Body of pancreas (tissue), 4 donors: ENCODE measurements at regions not wholly inside any gene's neighbourhood (a gene's known extent, or its start where the extent isn't known, plus 50 kb on each side); places are given as distances from the start of the nearest gene placed in this dataset.

Experiments
- POLR2A ChIP-seq, 3 donors: fragments of 450-650 bp; IDR thresholded peaks; one replicate each; pipeline ENCODE4 v1.6.1; 2016; ENCODE audit warnings: antibody characterized with exemption in 3 of 3, mild to moderate bottlenecking in 2 of 3
- TF ChIP-seq, protein P1 (sequence below), 7 experiments: fragments of 450-650 bp in 4 of 7; fragments of 200-600 bp in 3 of 7; sonication (generic) in 3 of 7; IDR thresholded peaks; one replicate each; pipeline ENCODE4 v1.5.1; 2016 to 2019; ENCODE audit warnings: antibody characterized with exemption in 7 of 7

DNA sequence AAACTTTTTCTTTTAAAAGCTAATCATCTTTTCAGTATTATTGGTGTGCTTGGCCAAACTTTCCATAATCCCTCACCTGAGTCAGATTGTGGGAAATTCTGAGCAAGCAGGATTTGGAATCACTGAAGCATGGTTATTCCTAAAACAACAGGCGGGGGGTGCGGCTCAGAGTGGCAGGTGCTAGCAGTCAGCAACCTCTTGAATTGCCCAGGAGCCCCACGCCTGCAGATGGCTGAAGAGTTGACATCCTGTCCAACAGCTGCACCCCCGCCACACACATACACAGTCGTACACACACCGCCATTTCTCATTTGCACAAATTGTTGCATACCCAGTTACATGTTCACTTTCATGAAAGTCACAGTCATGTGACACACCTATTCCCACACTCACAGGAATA, 96.6 kb downstream of the LHX2 start:
- TF ChIP-seq, protein P1, sequence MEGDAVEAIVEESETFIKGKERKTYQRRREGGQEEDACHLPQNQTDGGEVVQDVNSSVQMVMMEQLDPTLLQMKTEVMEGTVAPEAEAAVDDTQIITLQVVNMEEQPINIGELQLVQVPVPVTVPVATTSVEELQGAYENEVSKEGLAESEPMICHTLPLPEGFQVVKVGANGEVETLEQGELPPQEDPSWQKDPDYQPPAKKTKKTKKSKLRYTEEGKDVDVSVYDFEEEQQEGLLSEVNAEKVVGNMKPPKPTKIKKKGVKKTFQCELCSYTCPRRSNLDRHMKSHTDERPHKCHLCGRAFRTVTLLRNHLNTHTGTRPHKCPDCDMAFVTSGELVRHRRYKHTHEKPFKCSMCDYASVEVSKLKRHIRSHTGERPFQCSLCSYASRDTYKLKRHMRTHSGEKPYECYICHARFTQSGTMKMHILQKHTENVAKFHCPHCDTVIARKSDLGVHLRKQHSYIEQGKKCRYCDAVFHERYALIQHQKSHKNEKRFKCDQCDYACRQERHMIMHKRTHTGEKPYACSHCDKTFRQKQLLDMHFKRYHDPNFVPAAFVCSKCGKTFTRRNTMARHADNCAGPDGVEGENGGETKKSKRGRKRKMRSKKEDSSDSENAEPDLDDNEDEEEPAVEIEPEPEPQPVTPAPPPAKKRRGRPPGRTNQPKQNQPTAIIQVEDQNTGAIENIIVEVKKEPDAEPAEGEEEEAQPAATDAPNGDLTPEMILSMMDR (IDR thresholded peaks at IDR 0.05) = no peak
- TF ChIP-seq POLR2A (IDR thresholded peaks at IDR 0.05) = no peak
